ENCODE measurements at regions not wholly inside any gene's neighbourhood (a gene's known extent, or its start where the extent isn't known, plus 50 kb on each side); places are given as distances from the start of the nearest gene placed in this dataset.

- TF ChIP-seq CTCF (IDR thresholded peaks at IDR 0.05 in 8 of 11, conservative IDR thresholded peaks at IDR 0.05 in 3 of 11), result no peak
- TF ChIP-seq POLR2A (IDR thresholded peaks at IDR 0.05), result no peak
These were observed 156.6 kb upstream of the AFDN start for GRCh38 chr6:167669870-167670802.
